A673 (cell line): ENCODE measurements at regions not wholly inside any gene's neighbourhood (a gene's known extent, or its start where the extent isn't known, plus 50 kb on each side); places are given as distances from the start of the nearest gene placed in this dataset.

ENCODE experiments used
- EZH2 ChIP-seq: fragments of 200-600 bp; sonication (generic); IDR thresholded peaks from 2 replicates; pipeline ENCODE4 v1.6.1; 2017; ENCODE audit warnings: borderline replicate concordance, low read depth, mild to moderate bottlenecking, mixed read lengths, antibody characterized with exemption, low read length; ENCODE audit not compliant: poor library complexity, severe bottlenecking
- TF ChIP-seq, protein P1 (sequence below): fragments of 300-800, 200-600 bp; sonication (generic); conservative IDR thresholded peaks from 2 replicates; pipeline ENCODE4 v1.5.1; 2017; ENCODE audit warnings: low read depth, mild to moderate bottlenecking, antibody characterized with exemption, low read length, moderate library complexity, mixed read lengths

DNA sequence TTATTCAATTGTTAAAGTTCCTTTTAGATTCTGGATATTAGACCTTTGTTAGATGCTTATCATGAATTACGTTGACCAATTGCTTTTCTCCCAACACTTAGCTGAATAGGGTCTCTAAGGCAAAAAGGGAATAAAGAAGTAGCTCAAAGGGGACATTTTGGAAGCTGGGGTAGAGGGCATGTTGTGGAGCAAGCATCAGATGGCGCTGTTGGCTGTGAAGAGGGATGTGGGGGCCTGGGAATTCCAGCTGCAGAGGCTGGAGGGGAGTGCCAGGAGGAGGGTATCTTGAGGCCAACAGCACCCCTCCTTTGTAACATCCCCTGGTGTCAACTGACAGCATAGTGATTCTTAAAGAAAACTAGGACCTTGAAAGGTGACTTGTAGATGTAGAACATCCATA is 198.2 kb downstream of the ADCYAP1 start:
- TF ChIP-seq, protein P1, sequence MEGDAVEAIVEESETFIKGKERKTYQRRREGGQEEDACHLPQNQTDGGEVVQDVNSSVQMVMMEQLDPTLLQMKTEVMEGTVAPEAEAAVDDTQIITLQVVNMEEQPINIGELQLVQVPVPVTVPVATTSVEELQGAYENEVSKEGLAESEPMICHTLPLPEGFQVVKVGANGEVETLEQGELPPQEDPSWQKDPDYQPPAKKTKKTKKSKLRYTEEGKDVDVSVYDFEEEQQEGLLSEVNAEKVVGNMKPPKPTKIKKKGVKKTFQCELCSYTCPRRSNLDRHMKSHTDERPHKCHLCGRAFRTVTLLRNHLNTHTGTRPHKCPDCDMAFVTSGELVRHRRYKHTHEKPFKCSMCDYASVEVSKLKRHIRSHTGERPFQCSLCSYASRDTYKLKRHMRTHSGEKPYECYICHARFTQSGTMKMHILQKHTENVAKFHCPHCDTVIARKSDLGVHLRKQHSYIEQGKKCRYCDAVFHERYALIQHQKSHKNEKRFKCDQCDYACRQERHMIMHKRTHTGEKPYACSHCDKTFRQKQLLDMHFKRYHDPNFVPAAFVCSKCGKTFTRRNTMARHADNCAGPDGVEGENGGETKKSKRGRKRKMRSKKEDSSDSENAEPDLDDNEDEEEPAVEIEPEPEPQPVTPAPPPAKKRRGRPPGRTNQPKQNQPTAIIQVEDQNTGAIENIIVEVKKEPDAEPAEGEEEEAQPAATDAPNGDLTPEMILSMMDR, result no peak
- TF ChIP-seq EZH2, result no peak
